GM20000 (cell line): ENCODE measurements at regions not wholly inside any gene's neighbourhood (a gene's known extent, or its start where the extent isn't known, plus 50 kb on each side); places are given as distances from the start of the nearest gene placed in this dataset.

Experiments
- DNase-seq: peaks from one replicate; pipeline ENCODE4 v3.0.0; 2012; ENCODE audit warnings: low spot score
- CTCF ChIP-seq: IDR thresholded peaks from 2 replicates; pipeline ENCODE4 v1.5.1; 2012; ENCODE audit warnings: mild to moderate bottlenecking, control low read depth; ENCODE audit errors: extremely low read depth, missing control alignments

GRCh38 chr15:100740138-100740537 lies 137.7 kb downstream of the ASB7 start:
- no peak for TF ChIP-seq CTCF
- no peak for DNase-seq

- no peak for DNase-seq
- TF ChIP-seq CTCF: no peak
Observed at GRCh38 chr15:100751585-100751984, 128.0 kb upstream of the ALDH1A3 start.

GRCh38 chr15:100753503-100753902 lies 126.1 kb upstream of the ALDH1A3 start:
- no peak for TF ChIP-seq CTCF
- DNase-seq: no peak

GRCh38 chr15:100757661-100758060 lies 122.0 kb upstream of the ALDH1A3 start:
- no peak for DNase-seq
- no peak for TF ChIP-seq CTCF

GRCh38 chr15:100758555-100758954 lies 121.1 kb upstream of the ALDH1A3 start:
- TF ChIP-seq CTCF: no peak
- DNase-seq: no peak

- no peak for TF ChIP-seq CTCF
- no peak for DNase-seq
Observed at GRCh38 chr15:100759106-100759505, 120.5 kb upstream of the ALDH1A3 start.

GRCh38 chr15:100759698-100760356 lies 119.8 kb upstream of the ALDH1A3 start:
- no peak for DNase-seq

More at GRCh38 chr15:100759698-100760356, 119.8 kb upstream of the ALDH1A3 start:
- no peak for TF ChIP-seq CTCF
